GM12872 (cell line): ENCODE measurements at regions not wholly inside any gene's neighbourhood (a gene's known extent, or its start where the extent isn't known, plus 50 kb on each side); places are given as distances from the start of the nearest gene placed in this dataset.

Source experiments
- CTCF ChIP-seq: IDR thresholded peaks from 3 replicates; pipeline ENCODE4 v1.5.1; 2011; ENCODE audit warnings: low read depth, mild to moderate bottlenecking, low read length, moderate library complexity; ENCODE audit not compliant: insufficient read depth

DNA sequence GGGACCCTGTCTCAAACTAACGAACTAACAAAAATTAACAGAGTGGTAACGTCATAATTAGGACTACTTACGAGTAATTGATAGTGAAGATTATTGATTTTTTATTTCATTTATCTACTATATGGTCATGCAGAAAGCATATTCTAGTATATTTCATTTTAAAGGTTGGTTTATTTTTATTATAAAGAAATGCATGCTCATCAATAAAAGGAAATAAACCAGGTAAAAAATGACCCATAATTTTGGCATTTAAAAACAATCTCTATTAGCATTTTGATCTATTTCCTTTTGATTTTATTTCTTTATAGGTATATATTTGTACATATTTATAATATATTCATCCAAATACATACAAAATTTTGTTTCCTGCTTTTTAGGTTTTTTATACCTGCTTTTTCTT, 401.4 kb upstream of the ID4 start:
- TF ChIP-seq CTCF = no peak

GRCh38 chr6:19438566-19439353, 398.4 kb upstream of the ID4 start:
- TF ChIP-seq CTCF = no peak

DNA sequence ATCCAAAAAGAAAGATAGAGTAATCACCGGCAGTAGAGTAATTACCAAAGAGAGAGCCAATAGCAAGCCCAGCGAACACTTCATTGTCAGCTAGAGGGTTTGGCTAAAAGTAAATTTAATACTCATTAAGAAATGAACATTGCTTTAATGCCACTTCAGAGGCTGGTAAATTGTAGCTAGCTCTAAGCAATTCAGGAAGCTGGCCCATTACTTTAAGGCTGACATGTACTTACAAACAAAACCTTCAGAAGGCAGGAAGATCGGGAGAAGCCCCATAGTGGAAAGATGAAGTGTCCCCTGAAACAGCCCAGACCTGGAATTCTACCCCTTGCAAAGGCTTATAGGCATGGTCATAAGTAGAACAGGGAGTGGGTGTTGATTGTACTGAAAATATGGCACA, 396.6 kb upstream of the ID4 start:
- TF ChIP-seq CTCF = no peak

DNA sequence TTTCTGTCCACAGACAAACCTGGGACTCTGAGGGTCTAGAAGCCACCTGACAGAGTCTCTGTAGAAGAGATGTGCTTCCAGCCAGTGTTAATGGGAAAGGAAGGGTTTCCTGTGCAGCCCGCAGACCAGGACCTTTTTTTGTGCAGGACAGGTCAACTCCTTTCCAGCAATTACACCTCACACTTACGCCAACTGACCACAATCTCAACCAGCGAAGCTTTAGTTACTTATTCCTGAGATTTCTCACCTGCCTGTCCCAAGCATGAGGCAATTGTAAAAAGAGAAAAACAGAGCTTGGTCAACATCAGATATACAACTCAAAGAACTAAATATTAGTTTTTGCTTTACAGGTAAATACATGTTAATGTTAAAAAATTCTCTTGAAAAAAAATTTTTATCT, 393.8 kb upstream of the ID4 start:
- TF ChIP-seq CTCF = no peak

DNA sequence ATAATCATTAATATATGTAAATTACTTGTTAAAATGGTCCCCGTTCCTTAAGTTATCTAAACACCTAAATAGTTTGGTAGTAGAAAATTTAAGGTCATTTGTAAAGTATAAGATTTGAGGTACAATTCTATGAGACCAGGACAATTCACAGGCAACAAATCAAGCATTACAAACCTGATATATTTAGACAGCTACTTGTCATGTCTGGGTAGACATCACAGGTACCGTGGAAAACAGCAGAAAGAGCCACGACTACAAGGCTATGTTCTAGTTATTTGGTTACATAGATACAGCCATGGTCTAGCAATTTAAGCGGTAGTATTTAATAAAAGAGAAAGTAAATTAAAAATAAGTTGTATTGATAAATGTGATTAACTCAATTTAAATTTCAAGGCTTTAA, 393.1 kb upstream of the ID4 start:
- no peak for TF ChIP-seq CTCF

DNA sequence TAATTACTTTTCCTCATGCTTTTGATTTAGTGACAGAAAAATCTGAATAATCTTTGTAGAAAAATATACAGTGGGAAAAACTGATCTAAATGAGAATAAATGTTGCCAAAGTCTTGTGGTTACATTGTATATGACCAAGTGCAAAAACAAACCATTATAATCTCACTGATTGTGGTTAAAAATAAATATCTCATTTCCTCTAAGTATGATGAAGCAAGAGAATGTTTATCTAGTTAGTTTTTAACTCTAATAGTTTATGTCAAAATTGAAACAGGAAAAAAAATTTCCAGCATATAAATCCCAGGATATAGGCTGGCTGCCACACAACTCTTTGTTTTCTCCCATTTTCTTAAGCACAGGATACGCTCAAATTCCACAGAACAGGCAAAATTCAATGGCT, 392.7 kb upstream of the ID4 start:
- no peak for TF ChIP-seq CTCF

DNA sequence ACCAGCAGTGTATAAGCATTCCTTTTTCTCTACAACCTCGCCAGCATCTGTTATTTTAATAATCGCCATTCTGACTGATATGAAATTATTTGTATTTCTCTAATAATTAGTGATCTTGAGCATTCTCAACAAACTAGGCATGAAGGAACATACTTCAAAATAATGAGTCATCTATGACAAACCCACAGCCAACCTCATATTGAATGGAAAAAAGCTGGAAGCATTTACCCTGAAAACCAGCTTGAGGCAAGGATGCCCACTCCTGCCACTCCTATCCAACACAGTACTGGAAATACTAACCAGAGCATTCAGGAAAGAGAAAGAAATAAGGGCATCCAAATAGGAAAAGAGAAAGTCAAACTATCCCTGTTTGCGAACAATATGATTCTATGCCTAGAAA, 390.6 kb upstream of the ID4 start:
- no peak for TF ChIP-seq CTCF
